MM.1S (cell line): ENCODE measurements at regions not wholly inside any gene's neighbourhood (a gene's known extent, or its start where the extent isn't known, plus 50 kb on each side); places are given as distances from the start of the nearest gene placed in this dataset.

Experiments
- DNase-seq: peaks from one replicate; pipeline ENCODE4 v3.0.0-alpha.2; 2015
- H2AFZ ChIP-seq: fragments of 300-600 bp; sonication (generic); 2 replicates; pipeline ENCODE4 v1.6.0; 2016; ENCODE audit warnings: antibody characterized with exemption, low read length
- H3F3A ChIP-seq: fragments of 300-600 bp; sonication (generic); 2 replicates; pipeline ENCODE4 v1.6.1; 2016; ENCODE audit warnings: mild to moderate bottlenecking, antibody characterized with exemption, low read length, moderate library complexity, mixed read lengths; ENCODE audit not compliant: insufficient read depth
- H3K27ac ChIP-seq: fragments of 300-600 bp; sonication (generic); 2 replicates; pipeline ENCODE4 v1.5.1; 2016; ENCODE audit warnings: mild to moderate bottlenecking, low read length
- H3K27me3 ChIP-seq: fragments of 300-600 bp; sonication (generic); replicated peaks from 2 replicates; pipeline ENCODE4 v1.6.0; 2016; ENCODE audit warnings: low read length; ENCODE audit not compliant: insufficient read depth
- H3K36me3 ChIP-seq: fragments of 300-600 bp; sonication (generic); replicated peaks from 2 replicates; pipeline ENCODE4 v1.6.1; 2016; ENCODE audit warnings: mild to moderate bottlenecking, low read length, mixed read lengths; ENCODE audit not compliant: insufficient read depth
- H3K4me1 ChIP-seq: fragments of 300-600 bp; sonication (generic); 2 replicates; pipeline ENCODE4 v1.6.1; 2016; ENCODE audit warnings: low read length, mixed read lengths
- H3K4me2 ChIP-seq: fragments of 300-600 bp; sonication (generic); 2 replicates; pipeline ENCODE4 v1.6.0; 2016; ENCODE audit warnings: low read depth, low read length
- H3K4me3 ChIP-seq: fragments of 300-600 bp; sonication (generic); 2 replicates; pipeline ENCODE4 v1.5.1; 2016; ENCODE audit warnings: low read length, mixed read lengths
- H3K79me2 ChIP-seq: fragments of 300-600 bp; sonication (generic); 2 replicates; pipeline ENCODE4 v1.6.1; 2016; ENCODE audit warnings: mixed run types, low read length, mixed read lengths
- H3K9ac ChIP-seq: fragments of 300-600 bp; sonication (generic); 2 replicates; pipeline ENCODE4 v1.6.1; 2016; ENCODE audit warnings: low read length, mixed read lengths
- H3K9me2 ChIP-seq: fragments of 300-600 bp; sonication (generic); replicated peaks from 2 replicates; pipeline ENCODE4 v1.6.1; 2016; ENCODE audit warnings: mild to moderate bottlenecking, low read length, mixed read lengths; ENCODE audit not compliant: insufficient read depth
- H3K9me3 ChIP-seq: fragments of 300-600 bp; sonication (generic); replicated peaks from 2 replicates; pipeline ENCODE4 v1.6.1; 2016; ENCODE audit warnings: mild to moderate bottlenecking, low read length, mixed read lengths; ENCODE audit not compliant: insufficient read depth
- H4K20me1 ChIP-seq: fragments of 300-600 bp; sonication (generic); 2 replicates; pipeline ENCODE4 v1.6.1; 2016; ENCODE audit warnings: mild to moderate bottlenecking, low read length, moderate library complexity, mixed read lengths; ENCODE audit not compliant: insufficient read depth
- EZH2 ChIP-seq: fragments of 300-600 bp; sonication (generic); optimal IDR thresholded peaks from 2 replicates; pipeline ENCODE3; 2017; ENCODE audit warnings: low read depth, mild to moderate bottlenecking, antibody characterized with exemption, low read length, mixed read lengths
- EZH2phosphoT487 ChIP-seq: fragments of 300-600 bp; sonication (generic); IDR thresholded peaks from 2 replicates; pipeline ENCODE4 v1.6.1; 2018; ENCODE audit warnings: antibody characterized with exemption, low read length
- TF ChIP-seq, protein P1 (sequence below): fragments of 300-600 bp; sonication (generic); IDR thresholded peaks from 2 replicates; pipeline ENCODE4 v1.5.1; 2016; ENCODE audit warnings: antibody characterized with exemption, low read length, mixed read lengths

GRCh38 chr7:25666671-25667060 lies 438.4 kb upstream of the NPVF start:
- H2AFZ ChIP-seq, result no peak overlapping the region
- no peaks in the 10 kb centered on the region for H3K9me3 ChIP-seq
- TF ChIP-seq EZH2phosphoT487, result no peak
- TF ChIP-seq, protein P1, sequence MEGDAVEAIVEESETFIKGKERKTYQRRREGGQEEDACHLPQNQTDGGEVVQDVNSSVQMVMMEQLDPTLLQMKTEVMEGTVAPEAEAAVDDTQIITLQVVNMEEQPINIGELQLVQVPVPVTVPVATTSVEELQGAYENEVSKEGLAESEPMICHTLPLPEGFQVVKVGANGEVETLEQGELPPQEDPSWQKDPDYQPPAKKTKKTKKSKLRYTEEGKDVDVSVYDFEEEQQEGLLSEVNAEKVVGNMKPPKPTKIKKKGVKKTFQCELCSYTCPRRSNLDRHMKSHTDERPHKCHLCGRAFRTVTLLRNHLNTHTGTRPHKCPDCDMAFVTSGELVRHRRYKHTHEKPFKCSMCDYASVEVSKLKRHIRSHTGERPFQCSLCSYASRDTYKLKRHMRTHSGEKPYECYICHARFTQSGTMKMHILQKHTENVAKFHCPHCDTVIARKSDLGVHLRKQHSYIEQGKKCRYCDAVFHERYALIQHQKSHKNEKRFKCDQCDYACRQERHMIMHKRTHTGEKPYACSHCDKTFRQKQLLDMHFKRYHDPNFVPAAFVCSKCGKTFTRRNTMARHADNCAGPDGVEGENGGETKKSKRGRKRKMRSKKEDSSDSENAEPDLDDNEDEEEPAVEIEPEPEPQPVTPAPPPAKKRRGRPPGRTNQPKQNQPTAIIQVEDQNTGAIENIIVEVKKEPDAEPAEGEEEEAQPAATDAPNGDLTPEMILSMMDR, result no peak
- no peak for TF ChIP-seq EZH2
- no peaks in the 10 kb centered on the region for H4K20me1 ChIP-seq
- no peaks in the 10 kb centered on the region for H3K4me1 ChIP-seq
- H3K27me3 ChIP-seq, result no peaks in the 10 kb centered on the region
- no peaks in the 10 kb centered on the region for H3K36me3 ChIP-seq
- no peak overlapping the region for H3K27ac ChIP-seq
- no peak overlapping the region for H3K4me3 ChIP-seq
- H3K79me2 ChIP-seq, result no peaks in the 10 kb centered on the region
- DNase-seq, result no peak
- H3K4me2 ChIP-seq, result no peak overlapping the region
- no peaks in the 10 kb centered on the region for H3F3A ChIP-seq
- no peak overlapping the region for H3K9ac ChIP-seq
- H3K9me2 ChIP-seq, result no peaks in the 10 kb centered on the region

- H4K20me1 ChIP-seq, result no peaks in the 10 kb centered on the region
- no peak overlapping the region for H3K9ac ChIP-seq
- TF ChIP-seq EZH2 (no peak), EZH2phosphoT487 (no peak)
- TF ChIP-seq, protein P1, result no peak
These were observed 441.0 kb upstream of the NPVF start for GRCh38 chr7:25669281-25669781.

DNA sequence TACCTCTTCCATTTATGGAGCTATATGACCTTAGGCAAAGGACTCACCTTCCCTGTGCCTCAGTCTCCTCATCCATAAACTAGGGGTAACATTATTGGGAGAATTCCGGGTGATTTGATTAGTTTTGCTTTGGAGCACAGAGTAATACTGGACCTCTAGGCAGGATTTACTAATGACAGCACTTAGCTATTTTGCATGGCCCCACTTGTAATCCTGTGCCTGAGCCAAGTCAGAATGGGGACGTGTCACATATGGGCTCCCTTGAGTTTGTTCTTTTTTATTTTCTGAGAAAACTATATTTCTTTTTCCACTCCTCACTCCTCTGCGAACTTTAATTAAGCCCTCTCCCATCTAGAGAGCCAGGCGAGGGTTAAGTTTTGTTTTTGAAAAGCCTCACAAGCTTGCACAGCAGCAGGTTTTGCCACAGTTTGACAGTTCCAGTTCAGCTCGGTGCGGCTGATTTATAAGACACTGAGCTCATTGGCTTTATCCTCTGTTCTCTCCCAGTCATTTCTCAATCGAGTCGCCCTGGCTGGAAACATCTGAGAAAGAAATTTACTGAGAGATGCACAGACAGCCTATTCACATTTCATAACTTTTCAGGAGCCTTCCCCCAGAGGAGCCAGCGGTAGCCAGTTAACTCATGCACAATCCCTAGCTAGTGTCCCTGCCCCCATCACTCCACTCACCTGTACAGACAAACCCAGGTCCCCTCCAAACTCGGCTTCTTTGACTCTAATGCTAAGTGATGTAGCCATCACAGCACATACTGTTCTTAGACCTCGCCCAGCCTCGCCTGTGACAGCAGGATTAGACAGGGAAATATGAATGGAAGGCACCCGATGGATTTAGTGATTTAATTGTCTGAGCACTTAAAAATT lies 441.9 kb upstream of the NPVF start:
- Histone ChIP-seq H3K4me1 (no peaks in the 10 kb centered on the region), H4K20me1 (no peaks in the 10 kb centered on the region), H3K9me2 (no peaks in the 10 kb centered on the region), H3K36me3 (no peaks in the 10 kb centered on the region), H3K4me2 (no peak overlapping the region), H3K9ac (no peak overlapping the region), H3K9me3 (no peaks in the 10 kb centered on the region), H3K27ac (no peak overlapping the region), H3K27me3 (no peaks in the 10 kb centered on the region), H3K4me3 (no peak overlapping the region), H2AFZ (no peak overlapping the region), H3K79me2 (no peaks in the 10 kb centered on the region), H3F3A (no peaks in the 10 kb centered on the region)
- no peak for TF ChIP-seq EZH2
- no peak for TF ChIP-seq EZH2phosphoT487
- TF ChIP-seq, protein P1, result no peak
- no peak for DNase-seq

More at GRCh38 chr7:25669281-25669781, 441.0 kb upstream of the NPVF start:
- H3K9me2 ChIP-seq, result no peaks in the 10 kb centered on the region
- no peak overlapping the region for H3K4me2 ChIP-seq
- no peak overlapping the region for H2AFZ ChIP-seq
- no peaks in the 10 kb centered on the region for H3K36me3 ChIP-seq
- no peak for DNase-seq
- no peaks in the 10 kb centered on the region for H3K27me3 ChIP-seq
- H3K9me3 ChIP-seq, result no peaks in the 10 kb centered on the region
- H3K4me1 ChIP-seq, result no peaks in the 10 kb centered on the region
- H3K27ac ChIP-seq, result no peak overlapping the region
- H3K4me3 ChIP-seq, result no peak overlapping the region
- no peaks in the 10 kb centered on the region for H3F3A ChIP-seq
- H3K79me2 ChIP-seq, result no peaks in the 10 kb centered on the region
